GM23248 (cell line): ENCODE measurements at regions not wholly inside any gene's neighbourhood (a gene's known extent, or its start where the extent isn't known, plus 50 kb on each side); places are given as distances from the start of the nearest gene placed in this dataset.

Experiments used
- DNase-seq: peaks from one replicate; pipeline ENCODE4 v3.0.0-alpha.2; 2015
- H2AFZ ChIP-seq: fragments of 200-600 bp; sonication (generic); 2 replicates; pipeline ENCODE4 v1.6.1; 2016; ENCODE audit warnings: antibody characterized with exemption
- H3F3A ChIP-seq: fragments of 200-600 bp; sonication (generic); 2 replicates; pipeline ENCODE4 v1.6.1; 2016; ENCODE audit warnings: mild to moderate bottlenecking, antibody characterized with exemption, mixed run types; ENCODE audit not compliant: insufficient read depth
- H3K27ac ChIP-seq: fragments of 200-600 bp; sonication (generic); 2 replicates; pipeline ENCODE4 v1.5.1; 2016; ENCODE audit warnings: mild to moderate bottlenecking
- H3K27me3 ChIP-seq: fragments of 200-600 bp; sonication (generic); replicated peaks from 2 replicates; pipeline ENCODE4 v1.6.1; 2016; ENCODE audit warnings: mild to moderate bottlenecking; ENCODE audit not compliant: insufficient read depth
- H3K36me3 ChIP-seq: fragments of 200-600 bp; sonication (generic); 2 replicates; pipeline ENCODE4 v1.6.1; 2016; ENCODE audit warnings: low read depth, mild to moderate bottlenecking
- H3K4me1 ChIP-seq: fragments of 200-600 bp; sonication (generic); 2 replicates; pipeline ENCODE4 v1.6.1; 2016; ENCODE audit warnings: mild to moderate bottlenecking; ENCODE audit not compliant: insufficient read depth
- H3K4me2 ChIP-seq: fragments of 200-600 bp; sonication (generic); one replicate; pipeline ENCODE4 v1.6.1; 2016; ENCODE audit warnings: mild to moderate bottlenecking; ENCODE audit not compliant: unreplicated experiment
- H3K4me3 ChIP-seq: fragments of 200-600 bp; sonication (generic); 2 replicates; pipeline ENCODE4 v1.5.1; 2016; ENCODE audit warnings: mild to moderate bottlenecking
- H3K79me2 ChIP-seq: fragments of 200-600 bp; sonication (generic); 2 replicates; pipeline ENCODE4 v1.6.1; 2016; ENCODE audit warnings: mild to moderate bottlenecking; ENCODE audit not compliant: insufficient read depth
- H3K9ac ChIP-seq: fragments of 200-600 bp; sonication (generic); 2 replicates; pipeline ENCODE4 v1.6.1; 2016; ENCODE audit warnings: mild to moderate bottlenecking
- H3K9me2 ChIP-seq: fragments of 200-600 bp; sonication (generic); 2 replicates; pipeline ENCODE4 v1.6.1; 2016; ENCODE audit warnings: mixed run types, mild to moderate bottlenecking, moderate library complexity; ENCODE audit not compliant: insufficient read depth
- H3K9me3 ChIP-seq: fragments of 200-600 bp; sonication (generic); one replicate; pipeline ENCODE4 v1.6.1; 2017; ENCODE audit warnings: low read depth
- H4K20me1 ChIP-seq: fragments of 200-600 bp; sonication (generic); 2 replicates; pipeline ENCODE4 v1.6.0; 2016; ENCODE audit not compliant: insufficient read depth
- EZH2 ChIP-seq: fragments of 200-600 bp; sonication (generic); IDR thresholded peaks from 2 replicates; pipeline ENCODE4 v1.6.1; 2018; ENCODE audit warnings: antibody characterized with exemption, mild to moderate bottlenecking; ENCODE audit not compliant: insufficient read depth, poor library complexity, severe bottlenecking
- EZH2phosphoT487 ChIP-seq: fragments of 200-600 bp; sonication (generic); IDR thresholded peaks from 2 replicates; pipeline ENCODE4 v1.6.1; 2018; ENCODE audit warnings: antibody characterized with exemption, moderate library complexity, mild to moderate bottlenecking, low read depth; ENCODE audit not compliant: insufficient read depth
- WGBS, 2 experiments: methylation state at CpG; one replicate each; pipeline ENCODE4 v1.1.6; 2015 to 2017; ENCODE audit warnings: low lambda C conversion rate in 2 of 2, low coverage in 1 of 2; ENCODE audit errors: missing lambda C conversion rate in 2 of 2; 5-methylcytosine and 5-hydroxymethylcytosine counted together
- in situ Hi-C: fragments of 300-500 bp; cut with MboI; formaldehyde crosslinking; loops from 2 replicates; pipeline ENCODE4 v1.15.0; 2020

- Histone ChIP-seq H3K4me1 (no peaks in the 10 kb centered on the region), H3K4me3 (no peak overlapping the region), H3K4me2 (no peak overlapping the region), H3K27me3 (peaks cover 7% of the 10 kb centered on the region; the same call in 1 of the 2 replicates), H3K9me2 (no peaks in the 10 kb centered on the region), H3K9ac (no peak overlapping the region), H3K36me3 (no peaks in the 10 kb centered on the region), H3K9me3 (no peaks in the 10 kb centered on the region), H3F3A (no peaks in the 10 kb centered on the region), H3K79me2 (no peaks in the 10 kb centered on the region), H2AFZ (no peak overlapping the region), H3K27ac (no peak overlapping the region), H4K20me1 (no peaks in the 10 kb centered on the region)
- in situ Hi-C loops, result no loop called here
- 27 to 28% methylated on average over 11 of the region's 11 CpGs for WGBS, 2 experiments
- no peak for TF ChIP-seq EZH2
- TF ChIP-seq EZH2phosphoT487, result no peak
- DNase-seq, result no peak
Measured at GRCh38 chr1:30310966-30311742, 412.2 kb downstream of the MATN1 start.

GRCh38 chr1:30307182-30307581 lies 416.2 kb downstream of the MATN1 start:
- 44 to 51% methylated on average over 5 of the region's 5 CpGs for WGBS, 2 experiments
- no peak overlapping the region for H3K27ac ChIP-seq

GRCh38 chr1:30305519-30305918 lies 417.9 kb downstream of the MATN1 start:
- H3K27me3 ChIP-seq, result 0 out of 2 replicates have a peak, but pooled peaks cover 7% of the 10 kb centered on the region
- no peak overlapping the region for H3K4me2 ChIP-seq
- no peak overlapping the region for H3K9ac ChIP-seq
- H3K9me3 ChIP-seq, result no peaks in the 10 kb centered on the region
- H3K79me2 ChIP-seq, result no peaks in the 10 kb centered on the region
- no peak for DNase-seq
- H3K9me2 ChIP-seq, result no peaks in the 10 kb centered on the region
- no peak overlapping the region for H2AFZ ChIP-seq
- no peaks in the 10 kb centered on the region for H4K20me1 ChIP-seq
- in situ Hi-C loops, result no loop called here
- H3K27ac ChIP-seq, result no peak overlapping the region
- H3K4me1 ChIP-seq, result no peaks in the 10 kb centered on the region
- no peaks in the 10 kb centered on the region for H3F3A ChIP-seq
- no peak overlapping the region for H3K4me3 ChIP-seq
- TF ChIP-seq EZH2 (no peak), EZH2phosphoT487 (no peak)
- 18 to 25% methylated on average over 3 of the region's 3 CpGs for WGBS, 2 experiments
- H3K36me3 ChIP-seq, result no peaks in the 10 kb centered on the region

More at GRCh38 chr1:30307182-30307581, 416.2 kb downstream of the MATN1 start:
- peaks cover 7% of the 10 kb centered on the region; the same call in 1 of the 2 replicates for H3K27me3 ChIP-seq
- H3K4me3 ChIP-seq, result no peak overlapping the region
- H3K4me1 ChIP-seq, result no peaks in the 10 kb centered on the region
- no peak overlapping the region for H3K9ac ChIP-seq
- in situ Hi-C loops, result no loop called here
- no peak for TF ChIP-seq EZH2
- H3K9me3 ChIP-seq, result no peaks in the 10 kb centered on the region
- H3K4me2 ChIP-seq, result no peak overlapping the region
- no peaks in the 10 kb centered on the region for H3K79me2 ChIP-seq
- no peak for DNase-seq
- no peaks in the 10 kb centered on the region for H3K9me2 ChIP-seq
- no peak overlapping the region for H2AFZ ChIP-seq
- H3K36me3 ChIP-seq, result no peaks in the 10 kb centered on the region
- H3F3A ChIP-seq, result no peaks in the 10 kb centered on the region
- no peaks in the 10 kb centered on the region for H4K20me1 ChIP-seq

- Histone ChIP-seq H3K36me3 (no peaks in the 10 kb centered on the region), H3K27me3 (0 out of 2 replicates have a peak, but pooled peaks cover 7% of the 10 kb centered on the region), H3K79me2 (no peaks in the 10 kb centered on the region), H3K9ac (no peak overlapping the region), H3F3A (no peaks in the 10 kb centered on the region), H3K9me3 (no peaks in the 10 kb centered on the region), H2AFZ (no peak overlapping the region), H4K20me1 (no peaks in the 10 kb centered on the region), H3K27ac (no peak overlapping the region), H3K4me2 (no peak overlapping the region), H3K4me3 (no peak overlapping the region), H3K4me1 (no peaks in the 10 kb centered on the region), H3K9me2 (no peaks in the 10 kb centered on the region)
- 28 to 30% methylated on average over 4 of the region's 4 CpGs for WGBS, 2 experiments
- no peak for TF ChIP-seq EZH2
- TF ChIP-seq EZH2phosphoT487, result no peak
- DNase-seq, result no peak
- in situ Hi-C loops, result no loop called here
Measured at GRCh38 chr1:30305061-30305460, 418.3 kb downstream of the MATN1 start.

GRCh38 chr1:30304080-30304479 lies 419.3 kb downstream of the MATN1 start:
- TF ChIP-seq EZH2 (no peak), EZH2phosphoT487 (no peak)
- DNase-seq, result no peak
- no peaks in the 10 kb centered on the region for H3K36me3 ChIP-seq
- H3K9ac ChIP-seq, result no peak overlapping the region
- no peak overlapping the region for H3K4me3 ChIP-seq
- H3K9me2 ChIP-seq, result no peaks in the 10 kb centered on the region
- H3K9me3 ChIP-seq, result no peaks in the 10 kb centered on the region
- H3K4me1 ChIP-seq, result no peaks in the 10 kb centered on the region
- no peaks in the 10 kb centered on the region for H3F3A ChIP-seq
- no peak overlapping the region for H3K4me2 ChIP-seq
- H3K27me3 ChIP-seq, result 0 out of 2 replicates have a peak, but pooled peaks cover 7% of the 10 kb centered on the region
- no peak overlapping the region for H2AFZ ChIP-seq
- H3K79me2 ChIP-seq, result no peaks in the 10 kb centered on the region
- in situ Hi-C loops, result no loop called here
- H3K27ac ChIP-seq, result no peak overlapping the region
- no peaks in the 10 kb centered on the region for H4K20me1 ChIP-seq
